Stimulated activated memory B cell treated with anti-CD40 and anti-IgM and Interleukin-4, amounts not matched to agents 10 μg/mL and 1 μg/mL and 100 μg/mL, for 72 hours (primary cell): ENCODE measurements at regions not wholly inside any gene's neighbourhood (a gene's known extent, or its start where the extent isn't known, plus 50 kb on each side); places are given as distances from the start of the nearest gene placed in this dataset.
"Not testable (repeated sequence)": the region's sequence is repeated elsewhere in the genome, so short reads cannot be mapped to it uniquely, and the experiment has no call there.

Source experiments
- ATAC-seq: fragments of 150-1000 bp; cut with Tn5 transposase; 2 replicates; pipeline ENCODE4 v1.10.0; 2021
- H3K27ac Mint-ChIP-seq: one replicate; pipeline ENCODE4 v1.8.0; 2022; ENCODE audit warnings: mild to moderate bottlenecking, mixed read lengths
- H3K27me3 Mint-ChIP-seq: one replicate; pipeline ENCODE4 v1.8.0; 2022; ENCODE audit warnings: mixed read lengths
- H3K36me3 Mint-ChIP-seq: one replicate; pipeline ENCODE4 v1.8.0; 2022; ENCODE audit warnings: mixed read lengths
- H3K4me1 Mint-ChIP-seq: one replicate; pipeline ENCODE4 v1.8.0; 2022; ENCODE audit warnings: mixed read lengths
- H3K4me3 Mint-ChIP-seq: one replicate; pipeline ENCODE4 v1.8.0; 2022; ENCODE audit warnings: mild to moderate bottlenecking, moderate library complexity, mixed read lengths
- H3K9me3 Mint-ChIP-seq: one replicate; pipeline ENCODE4 v1.8.0; 2022; ENCODE audit warnings: mixed read lengths

DNA sequence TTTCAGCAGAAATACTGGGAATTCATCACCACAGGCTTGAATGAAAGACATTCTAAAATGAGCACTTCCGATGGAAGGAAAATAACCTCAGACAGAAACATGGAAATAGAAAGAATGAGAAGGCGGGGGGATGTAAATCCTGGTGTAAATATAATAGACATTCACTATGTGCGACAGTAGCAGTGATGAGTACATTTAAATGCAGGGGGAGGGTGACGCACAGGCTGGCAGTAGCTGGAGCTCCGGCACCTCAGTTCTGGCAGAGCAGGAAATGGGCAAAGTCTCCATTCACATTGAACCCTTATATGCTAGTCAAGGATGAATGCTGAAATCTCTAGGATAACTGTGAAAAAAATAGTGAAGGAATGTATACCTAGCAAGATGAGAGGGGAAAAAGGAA lies 172.7 kb upstream of the C14orf180 start:
- Mint-ChIP-seq H3K9me3 (peaks cover 6% of the 10 kb centered on the region), H3K27ac (no peak overlapping the region), H3K4me3 (no peak overlapping the region), H3K4me1 (no peaks in the 10 kb centered on the region), H3K27me3 (peaks cover 36% of the 10 kb centered on the region), H3K36me3 (no peaks in the 10 kb centered on the region)
- no peak for ATAC-seq

GRCh38 chr14:104416383-104416782 lies 163.2 kb upstream of the C14orf180 start:
- H3K27me3 Mint-ChIP-seq = peaks cover 16% of the 10 kb centered on the region
- H3K4me1 Mint-ChIP-seq = peaks cover 17% of the 10 kb centered on the region
- no peaks in the 10 kb centered on the region for H3K36me3 Mint-ChIP-seq
- no peak for ATAC-seq
- no peak overlapping the region for H3K27ac Mint-ChIP-seq
- H3K9me3 Mint-ChIP-seq = no peaks in the 10 kb centered on the region
- H3K4me3 Mint-ChIP-seq = no peak overlapping the region

GRCh38 chr14:104419865-104420505 lies 159.6 kb upstream of the C14orf180 start:
- Mint-ChIP-seq H3K9me3 (no peaks in the 10 kb centered on the region), H3K4me3 (peak overlapping the region; percentile 49), H3K27me3 (peaks cover 29% of the 10 kb centered on the region), H3K36me3 (no peaks in the 10 kb centered on the region), H3K4me1 (peaks cover 17% of the 10 kb centered on the region), H3K27ac (peak overlapping the region; percentile 82)
- ATAC-seq = peak; percentile 14

DNA sequence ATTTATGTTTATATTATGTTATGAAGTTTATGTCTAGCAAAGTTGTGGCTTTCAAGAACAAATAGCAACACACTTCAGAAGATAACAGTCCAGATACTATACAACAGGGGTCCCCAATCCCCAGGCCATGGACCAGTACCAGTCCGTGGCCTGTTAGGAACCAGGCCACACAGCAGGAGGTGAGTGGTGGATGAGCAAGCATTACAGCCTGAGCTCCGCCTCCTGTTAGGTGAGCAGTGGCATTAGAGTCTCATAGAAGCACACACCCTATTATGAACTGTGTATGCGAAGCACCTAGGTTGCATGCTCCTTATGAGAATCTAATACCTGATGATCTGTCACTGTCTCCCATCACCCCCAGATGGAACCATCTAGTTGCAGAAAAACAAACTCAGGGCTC lies 159.0 kb upstream of the C14orf180 start:
- H3K36me3 Mint-ChIP-seq, H3K9me3 Mint-ChIP-seq, ATAC-seq, H3K4me3 Mint-ChIP-seq: not testable (repeated sequence)
- peaks cover 34% of the 10 kb centered on the region for H3K27me3 Mint-ChIP-seq
- peak overlapping the region; percentile 82 for H3K27ac Mint-ChIP-seq
- H3K4me1 Mint-ChIP-seq = peaks cover 17% of the 10 kb centered on the region

- Mint-ChIP-seq H3K27ac (no peak overlapping the region), H3K4me1 (peaks cover 17% of the 10 kb centered on the region), H3K36me3 (no peaks in the 10 kb centered on the region), H3K9me3 (no peaks in the 10 kb centered on the region), H3K4me3 (no peak overlapping the region), H3K27me3 (peaks cover 34% of the 10 kb centered on the region)
- ATAC-seq = no peak
Observed at GRCh38 chr14:104420990-104421389, 158.6 kb upstream of the C14orf180 start.

DNA sequence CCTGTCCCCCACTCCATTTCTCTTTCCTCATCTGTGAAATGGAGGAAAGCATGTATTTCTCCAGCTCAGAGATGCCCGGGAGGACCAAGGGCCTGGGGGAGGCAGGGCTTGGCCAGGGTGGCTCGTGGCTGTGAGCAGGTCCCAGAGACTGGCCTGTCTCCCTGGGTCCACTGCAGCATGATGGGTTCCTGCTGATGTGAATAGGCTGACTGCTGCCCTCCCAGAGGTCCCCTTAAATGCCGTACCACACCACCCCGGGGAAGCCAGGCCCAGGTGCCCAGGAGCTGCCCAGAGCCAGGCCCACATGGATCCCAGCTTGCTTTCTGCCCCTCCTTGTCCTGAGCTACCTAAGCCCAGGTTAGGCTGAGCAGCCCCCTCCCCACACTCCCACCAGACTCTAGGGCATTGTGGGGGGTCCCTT lies 158.2 kb upstream of the C14orf180 start:
- peaks cover 17% of the 10 kb centered on the region for H3K4me1 Mint-ChIP-seq
- H3K27ac Mint-ChIP-seq = no peak overlapping the region
- no peaks in the 10 kb centered on the region for H3K9me3 Mint-ChIP-seq
- H3K36me3 Mint-ChIP-seq = no peaks in the 10 kb centered on the region
- H3K27me3 Mint-ChIP-seq = peaks cover 30% of the 10 kb centered on the region
- ATAC-seq = no peak
- no peak overlapping the region for H3K4me3 Mint-ChIP-seq

- peaks cover 17% of the 10 kb centered on the region for H3K4me1 Mint-ChIP-seq
- H3K27me3 Mint-ChIP-seq = peaks cover 23% of the 10 kb centered on the region
- no peaks in the 10 kb centered on the region for H3K36me3 Mint-ChIP-seq
- H3K27ac Mint-ChIP-seq = no peak overlapping the region
- H3K4me3 Mint-ChIP-seq = no peak overlapping the region
- no peak for ATAC-seq
- H3K9me3 Mint-ChIP-seq = no peaks in the 10 kb centered on the region
Observed at GRCh38 chr14:104421892-104422828, 157.4 kb upstream of the C14orf180 start.

- Mint-ChIP-seq H3K4me1 (peaks cover 17% of the 10 kb centered on the region), H3K27ac (no peak overlapping the region), H3K4me3 (no peak overlapping the region), H3K9me3 (no peaks in the 10 kb centered on the region), H3K27me3 (peaks cover 31% of the 10 kb centered on the region), H3K36me3 (no peaks in the 10 kb centered on the region)
- ATAC-seq = peak; percentile 9
Observed at GRCh38 chr14:104422837-104423681, 156.5 kb upstream of the C14orf180 start.

DNA sequence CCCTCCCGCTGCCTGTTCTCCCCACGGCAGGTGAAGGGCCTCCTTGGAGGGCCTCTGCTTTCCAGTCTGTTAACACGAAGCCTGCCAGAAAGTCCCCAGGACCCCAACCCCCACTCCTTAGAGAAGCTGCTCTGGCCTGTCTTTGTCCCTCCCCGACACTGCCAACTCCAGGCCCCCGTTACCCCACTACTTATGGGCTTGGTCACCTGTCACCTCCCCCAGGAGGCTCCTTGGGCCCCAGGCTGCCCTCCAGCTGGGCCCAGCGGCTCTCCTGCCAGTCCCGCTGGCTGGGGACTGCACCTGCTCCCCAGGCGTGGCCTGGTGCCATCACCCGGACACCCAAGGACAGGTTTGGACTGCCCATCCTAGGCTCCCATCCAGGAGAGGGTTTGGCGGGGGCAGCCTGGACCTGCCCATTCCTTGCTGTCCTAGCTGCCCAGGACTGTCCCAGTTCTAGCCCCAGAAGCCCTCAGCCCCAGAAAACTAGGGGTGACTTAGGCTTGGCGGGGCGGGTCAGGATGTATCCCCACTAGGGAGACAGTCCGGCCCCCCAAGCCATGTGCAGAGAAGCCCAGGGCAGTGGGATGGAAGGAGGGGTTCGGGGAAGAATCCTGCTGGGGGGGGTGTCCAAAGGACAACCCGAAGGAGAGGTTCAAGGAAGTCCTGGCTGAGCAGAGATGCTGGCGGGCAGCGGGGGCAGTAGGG lies 155.7 kb upstream of the C14orf180 start:
- H3K27ac Mint-ChIP-seq = no peak overlapping the region
- no peak for ATAC-seq
- H3K4me3 Mint-ChIP-seq = no peak overlapping the region
- no peaks in the 10 kb centered on the region for H3K36me3 Mint-ChIP-seq
- H3K4me1 Mint-ChIP-seq = peaks cover 17% of the 10 kb centered on the region
- no peaks in the 10 kb centered on the region for H3K9me3 Mint-ChIP-seq
- H3K27me3 Mint-ChIP-seq = peaks cover 38% of the 10 kb centered on the region

DNA sequence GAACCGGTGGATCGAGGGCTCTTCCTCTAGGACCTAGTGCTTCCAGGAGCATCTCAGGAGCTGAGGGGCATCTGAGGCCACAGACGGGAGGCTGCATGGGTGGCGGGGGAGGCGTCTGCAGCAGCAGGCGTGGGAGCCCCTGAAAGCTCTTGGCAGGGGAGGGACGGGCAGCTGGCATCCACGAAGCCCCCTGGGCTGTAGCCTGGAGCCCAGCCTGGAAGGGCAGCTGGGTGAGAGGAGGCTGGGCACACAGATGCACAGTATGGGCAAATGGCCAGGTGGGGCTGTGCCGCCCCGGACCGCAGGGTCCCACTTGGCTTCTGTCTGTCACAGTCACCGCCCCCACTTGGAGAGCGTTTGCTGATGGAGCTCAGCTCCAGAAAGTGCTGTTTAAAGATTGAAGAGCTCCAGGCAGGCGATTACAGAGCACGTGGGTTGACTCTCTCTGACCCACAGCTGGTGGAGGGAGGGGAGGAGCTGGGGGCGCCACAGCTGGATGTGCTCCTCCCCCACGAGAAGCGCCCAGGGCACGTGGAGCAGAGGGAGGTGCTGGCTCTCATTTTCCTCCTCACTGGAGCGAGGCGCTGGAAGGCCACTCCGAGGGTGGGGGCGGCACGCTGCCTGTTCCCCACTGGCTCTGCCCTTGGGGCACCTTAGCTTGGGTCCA lies 155.0 kb upstream of the C14orf180 start:
- H3K27ac Mint-ChIP-seq = no peak overlapping the region
- H3K36me3 Mint-ChIP-seq = no peaks in the 10 kb centered on the region
- peaks cover 16% of the 10 kb centered on the region for H3K4me1 Mint-ChIP-seq
- no peaks in the 10 kb centered on the region for H3K9me3 Mint-ChIP-seq
- peaks cover 44% of the 10 kb centered on the region for H3K27me3 Mint-ChIP-seq
- no peak overlapping the region for H3K4me3 Mint-ChIP-seq
- no peak for ATAC-seq

DNA sequence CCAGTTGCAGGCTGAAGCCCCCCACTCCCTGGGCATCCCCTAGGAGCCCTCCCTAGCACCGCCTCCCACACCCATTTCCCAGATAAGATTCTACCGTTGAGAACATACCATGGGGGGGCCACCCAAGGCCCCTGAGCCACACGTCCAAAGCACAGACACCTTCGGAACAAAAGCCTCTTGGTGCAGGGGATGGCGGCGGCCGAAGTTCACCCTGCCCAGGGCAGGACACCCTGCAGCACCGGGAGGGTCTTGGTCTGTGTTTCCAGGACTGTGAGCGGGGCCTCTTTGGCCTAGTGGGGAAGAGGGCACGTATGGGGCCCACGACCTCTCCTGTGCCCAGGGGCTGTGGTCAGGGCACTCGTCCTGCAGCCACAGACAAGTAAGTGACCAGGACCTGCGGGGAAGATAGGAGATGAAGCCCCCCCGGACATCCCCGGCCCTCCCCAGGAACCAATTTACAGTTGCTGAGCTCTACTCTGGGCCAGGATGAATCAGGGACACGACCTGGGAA lies 154.3 kb upstream of the C14orf180 start:
- H3K27me3 Mint-ChIP-seq = peaks cover 51% of the 10 kb centered on the region
- H3K4me3 Mint-ChIP-seq = no peak overlapping the region
- no peaks in the 10 kb centered on the region for H3K9me3 Mint-ChIP-seq
- no peak overlapping the region for H3K27ac Mint-ChIP-seq
- H3K36me3 Mint-ChIP-seq = no peaks in the 10 kb centered on the region
- H3K4me1 Mint-ChIP-seq = peaks cover 9% of the 10 kb centered on the region
- ATAC-seq = no peak

DNA sequence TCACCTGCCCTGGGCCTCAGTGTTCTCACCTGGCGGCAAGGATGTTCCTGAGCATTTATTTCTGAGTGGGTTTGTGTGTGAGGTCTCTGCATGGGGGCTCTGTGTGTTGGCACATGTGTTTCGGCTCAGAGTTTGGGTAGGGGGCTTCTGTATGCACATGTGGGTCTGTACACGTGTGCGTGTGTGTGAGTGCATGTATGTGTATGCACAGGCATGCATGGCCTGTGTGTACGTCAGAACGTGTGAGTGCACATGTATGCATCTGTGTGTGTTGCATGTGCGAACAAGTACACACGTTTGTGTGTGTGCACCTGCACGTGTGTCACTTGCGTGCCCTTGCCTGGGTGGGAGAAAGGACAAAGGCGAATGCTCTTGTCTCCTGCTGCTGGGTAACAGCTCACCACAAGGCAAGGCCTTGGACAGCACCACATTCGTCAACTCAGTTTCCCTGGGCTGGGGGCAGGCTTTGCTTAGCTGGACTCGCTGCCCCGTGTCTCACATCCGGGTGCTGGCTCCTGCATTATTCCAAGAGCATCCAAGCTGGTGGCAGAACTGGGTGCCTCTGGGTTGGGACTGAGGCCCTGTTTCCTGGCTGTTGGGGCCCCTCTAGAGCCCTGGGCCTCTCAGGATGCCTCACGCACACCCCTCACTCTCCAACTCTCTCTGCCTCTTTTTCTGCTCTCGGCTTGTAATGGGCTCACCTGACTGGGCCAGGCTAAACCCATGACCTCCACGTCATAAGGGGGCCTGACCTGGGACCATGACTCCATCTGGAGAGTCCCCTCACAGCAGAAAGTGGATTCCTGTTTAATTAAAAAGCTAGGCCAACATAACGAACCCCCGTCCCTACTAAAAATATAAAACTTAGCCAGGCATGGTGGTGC lies 153.6 kb upstream of the C14orf180 start:
- no peak for ATAC-seq
- H3K27me3 Mint-ChIP-seq = peaks cover 59% of the 10 kb centered on the region
- H3K4me1 Mint-ChIP-seq = peaks cover 1% of the 10 kb centered on the region
- no peak overlapping the region for H3K4me3 Mint-ChIP-seq
- no peaks in the 10 kb centered on the region for H3K9me3 Mint-ChIP-seq
- H3K27ac Mint-ChIP-seq = no peak overlapping the region
- no peaks in the 10 kb centered on the region for H3K36me3 Mint-ChIP-seq

DNA sequence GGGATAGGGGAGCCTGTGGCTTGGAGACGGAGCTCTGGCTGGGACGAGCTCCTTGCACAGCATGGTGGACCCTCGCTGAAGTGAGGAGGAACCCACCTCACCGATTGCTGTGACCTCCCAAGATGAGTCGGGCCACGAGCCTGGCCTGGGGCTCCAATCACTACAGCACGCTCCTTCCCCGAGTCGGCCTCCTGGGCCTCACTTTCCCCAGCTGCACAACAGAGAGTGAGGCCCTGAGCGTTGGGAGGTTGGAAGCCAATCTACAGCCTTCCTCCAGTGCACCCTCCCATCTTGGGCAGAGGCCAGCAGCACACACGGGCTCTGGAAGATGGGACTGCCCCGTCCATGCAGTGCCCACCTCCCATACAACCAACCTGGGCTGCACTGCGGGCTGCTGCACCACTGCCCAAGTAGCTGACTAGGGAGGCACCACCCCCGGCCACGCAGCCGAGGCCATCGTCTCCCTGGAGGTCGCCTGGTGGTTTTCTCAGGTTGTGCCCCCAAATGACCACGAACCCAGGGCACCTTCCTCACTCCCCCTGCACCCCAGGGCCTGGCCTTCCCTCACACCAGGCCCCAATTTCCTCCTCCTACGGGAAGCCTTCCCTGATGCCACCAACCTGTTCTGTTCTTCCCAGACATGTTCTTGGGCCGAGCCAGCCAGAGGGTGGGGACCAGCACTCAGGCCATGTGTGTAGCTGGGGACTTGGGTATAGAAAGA lies 152.3 kb upstream of the C14orf180 start:
- Mint-ChIP-seq H3K4me1 (no peaks in the 10 kb centered on the region), H3K4me3 (no peak overlapping the region), H3K27me3 (peaks cover 65% of the 10 kb centered on the region), H3K9me3 (no peaks in the 10 kb centered on the region), H3K36me3 (no peaks in the 10 kb centered on the region), H3K27ac (no peak overlapping the region)
- no peak for ATAC-seq
